NCI-H446 (cell line): ENCODE measurements at regions not wholly inside any gene's neighbourhood (a gene's known extent, or its start where the extent isn't known, plus 50 kb on each side); places are given as distances from the start of the nearest gene placed in this dataset.
"Not testable (repeated sequence)": the region's sequence is repeated elsewhere in the genome, so short reads cannot be mapped to it uniquely, and the experiment has no call there.

Experiments
- DNase-seq, 2 experiments: peaks; one replicate each; lab custom pipeline; 2025; lab: John Stamatoyannopoulos, UW

GRCh38 chr21:28174701-28175100 is 818.0 kb downstream of the LTN1 start:
- peak in 1 of 2 experiments; percentile 63 for DNase-seq

- DNase-seq, result no peak
Observed at GRCh38 chr21:28174006-28174405, 818.7 kb downstream of the LTN1 start.

- no peak for DNase-seq
Observed at GRCh38 chr21:28172376-28172775, 820.3 kb downstream of the LTN1 start.

- no peak for DNase-seq
Observed at GRCh38 chr21:28167366-28167765, 825.3 kb downstream of the LTN1 start.

- DNase-seq, result not testable (repeated sequence)
Observed at GRCh38 chr21:28164519-28164918, 828.2 kb downstream of the LTN1 start.

- DNase-seq, result not testable (repeated sequence)
Observed at GRCh38 chr21:28162052-28162451, 830.6 kb downstream of the LTN1 start.

GRCh38 chr21:28160378-28160777 is 832.3 kb downstream of the LTN1 start:
- DNase-seq, result no peak

- no peak for DNase-seq
Observed at GRCh38 chr21:28159396-28159795, 833.3 kb downstream of the LTN1 start.

GRCh38 chr21:28156590-28156989 is 836.1 kb downstream of the LTN1 start:
- DNase-seq, result no peak

GRCh38 chr21:28154121-28154520 is 838.6 kb downstream of the LTN1 start:
- DNase-seq, result no peak

GRCh38 chr21:28152732-28153131 is 839.9 kb downstream of the LTN1 start:
- no peak for DNase-seq

GRCh38 chr21:28151758-28152157 is 840.9 kb downstream of the LTN1 start:
- no peak for DNase-seq

GRCh38 chr21:28150778-28151177 is 841.9 kb downstream of the LTN1 start:
- no peak for DNase-seq

- DNase-seq, result peak; percentile 39 to 71
Observed at GRCh38 chr21:28148400-28149064, 844.1 kb downstream of the LTN1 start.

- DNase-seq, result no peak
Observed at GRCh38 chr21:28144653-28145052, 848.0 kb downstream of the LTN1 start.

GRCh38 chr21:28144089-28144488 is 848.6 kb downstream of the LTN1 start:
- no peak for DNase-seq

GRCh38 chr21:28142697-28143096 is 850.0 kb downstream of the LTN1 start:
- DNase-seq, result no peak

GRCh38 chr21:28138272-28138671 is 854.4 kb downstream of the LTN1 start:
- no peak for DNase-seq

- no peak for DNase-seq
Observed at GRCh38 chr21:28136656-28137255, 855.9 kb downstream of the LTN1 start.

- no peak for DNase-seq
Observed at GRCh38 chr21:28135646-28136045, 857.0 kb downstream of the LTN1 start.

GRCh38 chr21:28133116-28133515 is 859.6 kb downstream of the LTN1 start:
- no peak for DNase-seq

GRCh38 chr21:28132713-28133112 is 860.0 kb downstream of the LTN1 start:
- no peak for DNase-seq

GRCh38 chr21:28127175-28127785 is 865.4 kb downstream of the LTN1 start:
- peak in 1 of 2 experiments; percentile 40 for DNase-seq
